IPS-20b (cell line): ENCODE measurements at regions not wholly inside any gene's neighbourhood (a gene's known extent, or its start where the extent isn't known, plus 50 kb on each side); places are given as distances from the start of the nearest gene placed in this dataset.

Experiments used
- H3K27ac ChIP-seq: one replicate; pipeline ENCODE4 v1.5.1; 2013; ENCODE audit warnings: low read length
- H3K27me3 ChIP-seq: 2 replicates; pipeline ENCODE4 v1.6.1; 2013; ENCODE audit warnings: mild to moderate bottlenecking, low read length, inconsistent platforms; ENCODE audit not compliant: insufficient read depth
- H3K36me3 ChIP-seq: 2 replicates; pipeline ENCODE4 v1.6.1; 2013; ENCODE audit warnings: low read depth, mild to moderate bottlenecking, inconsistent platforms, low read length, moderate library complexity; ENCODE audit not compliant: insufficient read depth
- H3K4me1 ChIP-seq: 2 replicates; pipeline ENCODE4 v1.6.1; 2013; ENCODE audit warnings: mild to moderate bottlenecking, control low read depth, inconsistent platforms, low read length, moderate library complexity; ENCODE audit not compliant: insufficient read depth
- H3K4me3 ChIP-seq: 2 replicates; pipeline ENCODE4 v1.5.1; 2013; ENCODE audit warnings: mild to moderate bottlenecking, low read length, inconsistent platforms
- H3K9ac ChIP-seq: 2 replicates; pipeline ENCODE4 v1.6.1; 2013; ENCODE audit warnings: low read depth, mild to moderate bottlenecking, inconsistent platforms, low read length, moderate library complexity
- H3K9me3 ChIP-seq: 2 replicates; pipeline ENCODE4 v1.6.1; 2013; ENCODE audit warnings: mild to moderate bottlenecking, low read depth, low read length, inconsistent platforms; ENCODE audit not compliant: insufficient read depth

DNA sequence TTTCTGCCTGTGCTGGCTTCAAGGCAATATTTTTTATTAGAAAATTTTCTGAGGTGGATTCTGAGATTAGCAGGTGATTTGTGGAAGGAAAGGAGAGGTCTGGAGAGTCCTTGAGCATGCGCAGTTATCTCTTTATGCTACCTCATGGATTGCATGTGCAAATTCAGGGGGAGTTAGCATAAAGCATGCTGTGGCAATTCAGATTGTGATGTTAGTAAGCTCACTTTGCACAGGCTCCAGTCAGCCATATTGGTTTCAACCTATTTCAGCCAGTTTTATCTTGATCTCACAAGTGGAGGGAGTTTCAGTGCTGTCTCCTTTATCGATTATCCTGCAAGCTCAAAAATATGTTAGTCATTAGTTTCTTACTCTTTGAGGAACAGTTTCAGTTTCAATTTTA lies 2012.3 kb upstream of the PIK3C3 start:
- H3K9me3 ChIP-seq, result no peaks in the 10 kb centered on the region
- H3K36me3 ChIP-seq, result no peaks in the 10 kb centered on the region
- peaks cover 5% of the 10 kb centered on the region; the same call in 1 of the 2 replicates for H3K4me1 ChIP-seq
- no peak overlapping the region for H3K27ac ChIP-seq
- no peaks in the 10 kb centered on the region for H3K27me3 ChIP-seq
- no peak overlapping the region for H3K4me3 ChIP-seq
- H3K9ac ChIP-seq, result no peak overlapping the region

DNA sequence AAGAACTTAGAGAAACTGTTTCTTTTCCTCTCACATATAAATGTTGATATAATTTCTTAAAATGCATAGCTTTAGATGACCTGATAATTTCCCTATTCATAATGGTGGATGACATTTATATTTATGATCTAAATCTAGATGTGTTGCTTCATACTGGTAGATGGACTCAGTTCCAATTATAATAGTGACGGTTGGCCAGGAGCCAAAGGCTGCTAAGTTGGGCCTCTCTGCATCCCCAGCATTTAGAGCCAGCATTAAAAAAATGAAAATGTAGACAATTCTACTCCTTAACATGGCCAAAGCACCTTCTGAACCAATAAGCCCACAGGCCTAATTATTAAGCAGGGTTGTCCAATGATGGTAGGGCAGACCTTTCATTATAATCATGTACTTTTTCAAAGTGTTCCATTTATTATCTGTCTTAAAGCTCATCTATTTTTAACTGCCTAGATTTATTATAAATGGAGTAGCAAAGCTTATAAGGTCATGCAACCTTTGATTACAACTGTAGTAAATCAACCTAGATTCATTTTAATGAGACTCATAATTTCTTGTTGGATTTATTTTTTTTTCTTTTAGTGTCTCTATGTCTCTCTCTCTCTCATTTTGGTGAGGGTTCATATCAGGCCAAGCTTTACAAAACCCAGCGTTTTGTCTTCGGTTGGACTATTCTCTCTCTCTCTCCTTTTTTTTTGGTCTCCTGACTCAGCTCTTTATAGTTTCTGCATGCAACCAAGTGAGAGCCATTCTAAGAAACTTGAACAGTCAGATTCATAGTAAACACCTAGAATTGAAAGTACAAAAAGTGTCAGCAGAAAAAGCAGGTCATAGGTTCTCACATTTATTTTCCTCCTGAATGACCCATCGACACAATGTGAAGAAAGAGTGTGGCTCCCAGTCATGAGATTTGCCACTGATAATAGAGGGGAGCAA lies 2016.1 kb upstream of the PIK3C3 start:
- Histone ChIP-seq H3K27ac (no peak overlapping the region), H3K9me3 (no peaks in the 10 kb centered on the region), H3K9ac (no peak overlapping the region), H3K36me3 (no peaks in the 10 kb centered on the region), H3K4me3 (no peak overlapping the region), H3K27me3 (no peaks in the 10 kb centered on the region), H3K4me1 (no peaks in the 10 kb centered on the region)

DNA sequence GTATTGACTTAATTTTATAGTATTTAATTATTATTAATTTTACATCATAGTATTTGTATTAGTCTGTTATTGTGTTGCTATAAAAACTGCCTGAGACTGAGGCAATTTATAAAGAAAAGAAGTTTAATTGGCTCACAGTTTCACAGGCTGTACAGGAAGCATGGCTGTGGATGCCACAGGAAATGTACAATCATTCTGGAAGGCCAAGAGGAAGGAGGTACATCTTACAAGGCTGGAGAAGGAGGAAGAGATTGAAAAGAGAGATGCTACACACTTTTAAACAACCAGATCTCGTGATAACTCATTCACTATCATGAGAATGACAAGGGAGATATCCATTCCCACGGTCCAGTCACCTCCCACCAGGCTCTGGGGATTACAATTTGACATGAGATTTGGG lies 2019.4 kb upstream of the PIK3C3 start:
- Histone ChIP-seq H3K36me3 (no peaks in the 10 kb centered on the region), H3K27me3 (no peaks in the 10 kb centered on the region)

DNA sequence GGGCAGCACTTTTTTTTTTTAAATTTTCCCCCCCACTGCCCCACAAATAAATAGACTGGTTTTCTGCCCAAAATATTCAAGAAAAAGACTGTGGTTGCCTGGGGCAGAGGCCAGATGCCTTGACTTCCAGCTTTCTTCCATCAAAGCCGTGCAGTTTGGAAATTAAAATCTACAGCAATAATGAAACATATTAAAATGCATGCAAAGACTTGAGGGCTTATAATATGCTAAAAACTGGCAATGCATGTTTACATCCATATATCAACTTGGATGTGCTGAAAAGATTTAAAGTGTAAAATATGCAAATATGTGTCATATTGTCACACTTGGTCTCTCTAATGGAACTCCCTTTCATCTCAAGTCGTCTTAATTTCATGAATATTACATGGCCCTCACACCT lies 2036.2 kb upstream of the PIK3C3 start:
- Histone ChIP-seq H3K36me3 (no peaks in the 10 kb centered on the region), H3K9me3 (no peaks in the 10 kb centered on the region), H3K27ac (no peak overlapping the region), H3K9ac (no peak overlapping the region), H3K4me3 (no peak overlapping the region), H3K4me1 (no peaks in the 10 kb centered on the region), H3K27me3 (no peaks in the 10 kb centered on the region)

More for the DNA sequence above, 2019.4 kb upstream of the PIK3C3 start:
- Histone ChIP-seq H3K4me1 (no peaks in the 10 kb centered on the region), H3K9ac (no peak overlapping the region), H3K27ac (no peak overlapping the region), H3K9me3 (no peaks in the 10 kb centered on the region), H3K4me3 (no peak overlapping the region)

DNA sequence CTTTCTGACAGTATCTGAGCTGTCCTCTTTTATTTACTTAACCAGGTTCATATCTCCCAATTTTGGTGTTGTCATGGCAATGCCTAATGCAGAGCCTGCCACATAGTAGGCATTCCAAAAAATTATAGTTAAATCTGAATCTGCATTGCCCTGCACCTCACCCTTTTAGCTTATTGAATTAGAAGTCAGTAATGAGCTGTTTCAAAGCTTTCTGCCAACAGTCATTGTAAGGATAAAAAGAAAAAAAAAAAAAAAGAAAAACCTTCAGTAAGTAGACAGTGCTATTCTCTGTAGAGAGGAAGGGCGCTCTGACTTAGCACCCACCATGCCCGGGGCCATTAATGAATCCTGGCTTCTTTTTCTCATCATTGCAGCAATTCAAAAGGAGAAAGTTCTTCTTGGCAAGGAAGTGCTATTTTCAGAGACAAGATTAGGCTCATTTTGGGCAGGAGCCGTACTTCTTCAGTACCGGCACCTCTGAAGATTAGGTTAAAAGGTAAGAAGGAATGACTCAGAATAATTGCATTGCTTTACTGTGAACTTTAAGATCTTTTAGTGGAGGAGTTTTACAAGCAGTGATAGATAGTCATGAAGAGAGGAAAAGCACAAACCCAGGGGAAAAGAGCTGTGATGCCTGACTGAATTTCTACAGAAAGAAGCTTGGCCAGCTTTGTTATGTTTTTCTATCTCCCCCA lies 2041.2 kb upstream of the PIK3C3 start:
- Histone ChIP-seq H3K27ac (no peak overlapping the region), H3K4me1 (no peaks in the 10 kb centered on the region), H3K36me3 (no peaks in the 10 kb centered on the region), H3K9me3 (no peaks in the 10 kb centered on the region; the same call in 1 of the 2 replicates), H3K9ac (no peak overlapping the region), H3K27me3 (no peaks in the 10 kb centered on the region), H3K4me3 (no peak overlapping the region)

DNA sequence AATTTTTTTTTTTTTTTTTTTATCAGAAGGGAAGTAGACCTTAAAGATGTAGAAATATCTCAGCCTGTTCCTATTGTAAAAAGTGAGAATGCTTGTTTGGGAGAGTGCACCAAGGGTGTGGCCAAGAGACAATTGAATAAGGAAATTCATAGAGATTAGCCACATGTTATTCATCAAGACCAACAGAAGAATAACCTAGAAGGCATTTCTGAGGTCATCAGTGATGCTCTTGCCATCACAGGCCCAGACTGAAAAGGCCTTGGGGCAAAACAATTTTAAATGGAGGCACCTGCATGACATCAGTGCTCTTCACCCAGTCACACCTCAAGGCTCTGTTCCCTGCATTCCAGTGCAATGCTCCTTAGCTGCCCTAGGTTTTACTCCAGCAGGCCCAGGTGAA lies 2043.3 kb upstream of the PIK3C3 start:
- Histone ChIP-seq H3K27ac (no peak overlapping the region), H3K4me1 (no peaks in the 10 kb centered on the region), H3K27me3 (no peaks in the 10 kb centered on the region), H3K9me3 (no peaks in the 10 kb centered on the region; the same call in 1 of the 2 replicates), H3K4me3 (no peak overlapping the region), H3K9ac (no peak overlapping the region), H3K36me3 (no peaks in the 10 kb centered on the region)

DNA sequence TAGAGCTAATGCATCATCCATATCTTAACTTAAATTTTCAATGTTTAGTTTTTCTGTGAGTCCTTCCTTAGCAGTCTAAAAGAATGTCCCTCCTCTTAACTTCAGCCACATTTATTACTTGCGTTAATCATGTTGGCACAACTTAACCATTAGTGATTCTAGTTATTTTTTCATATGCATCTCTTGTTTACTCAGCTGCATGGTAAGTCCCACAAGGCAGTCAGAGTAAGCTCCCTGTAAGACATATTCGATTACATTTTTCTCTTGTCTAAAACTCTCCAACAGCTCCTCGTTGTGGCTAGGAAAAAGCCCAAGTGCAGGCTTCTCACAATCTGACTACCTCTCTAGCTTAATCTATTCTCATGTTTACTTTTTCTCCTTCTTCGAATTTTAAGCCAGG lies 2045.3 kb upstream of the PIK3C3 start:
- Histone ChIP-seq H3K9me3 (no peaks in the 10 kb centered on the region; the same call in 1 of the 2 replicates), H3K4me3 (no peak overlapping the region), H3K36me3 (no peaks in the 10 kb centered on the region), H3K27me3 (no peaks in the 10 kb centered on the region), H3K9ac (no peak overlapping the region), H3K4me1 (no peaks in the 10 kb centered on the region), H3K27ac (no peak overlapping the region)

DNA sequence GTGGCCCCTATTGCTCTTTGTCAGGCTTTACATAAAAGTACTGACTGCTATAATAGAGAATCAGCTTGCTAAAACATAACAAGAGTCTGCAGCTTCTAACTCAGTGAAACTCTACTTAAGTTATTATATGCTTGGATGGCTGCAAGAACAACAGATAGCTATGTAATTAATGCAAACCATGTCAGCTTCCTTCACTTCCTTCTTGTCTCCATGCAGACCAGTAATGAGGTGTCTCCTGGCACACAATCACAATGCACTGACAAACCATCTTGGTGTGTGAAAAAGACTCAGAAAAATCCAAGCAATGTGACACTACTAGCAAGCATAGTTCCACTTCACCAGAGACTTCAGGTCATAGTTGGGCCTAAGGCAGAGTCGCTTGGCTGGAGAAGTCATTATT lies 2068.9 kb upstream of the PIK3C3 start:
- no peaks in the 10 kb centered on the region for H3K9me3 ChIP-seq
- H3K9ac ChIP-seq, result no peak overlapping the region
- H3K36me3 ChIP-seq, result no peaks in the 10 kb centered on the region
- H3K27me3 ChIP-seq, result no peaks in the 10 kb centered on the region
- no peak overlapping the region for H3K27ac ChIP-seq
- no peak overlapping the region for H3K4me3 ChIP-seq
- H3K4me1 ChIP-seq, result no peaks in the 10 kb centered on the region

DNA sequence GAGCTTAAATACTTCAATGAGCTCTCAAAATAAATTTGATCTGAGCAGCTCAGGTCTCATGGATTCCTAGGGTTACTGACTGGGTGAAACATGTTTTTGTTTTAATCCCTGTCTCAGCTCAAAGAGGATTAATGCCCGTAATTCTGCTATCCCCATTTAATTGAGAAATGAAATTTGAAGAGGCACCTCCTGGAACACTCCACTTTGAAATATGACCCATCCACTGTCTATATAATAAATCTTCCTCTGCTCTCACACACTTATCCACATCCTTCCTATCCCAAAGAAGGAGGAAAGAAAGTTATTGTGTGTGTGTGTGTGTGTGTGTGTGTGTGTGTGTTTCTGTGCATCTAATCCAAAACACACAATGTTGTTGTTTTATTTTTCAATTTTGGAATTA lies 2082.4 kb upstream of the PIK3C3 start:
- H3K9ac ChIP-seq, result no peak overlapping the region
- H3K9me3 ChIP-seq, result no peaks in the 10 kb centered on the region
- H3K4me1 ChIP-seq, result no peaks in the 10 kb centered on the region
- H3K4me3 ChIP-seq, result no peak overlapping the region
- H3K27me3 ChIP-seq, result no peaks in the 10 kb centered on the region
- no peaks in the 10 kb centered on the region for H3K36me3 ChIP-seq
- no peak overlapping the region for H3K27ac ChIP-seq

DNA sequence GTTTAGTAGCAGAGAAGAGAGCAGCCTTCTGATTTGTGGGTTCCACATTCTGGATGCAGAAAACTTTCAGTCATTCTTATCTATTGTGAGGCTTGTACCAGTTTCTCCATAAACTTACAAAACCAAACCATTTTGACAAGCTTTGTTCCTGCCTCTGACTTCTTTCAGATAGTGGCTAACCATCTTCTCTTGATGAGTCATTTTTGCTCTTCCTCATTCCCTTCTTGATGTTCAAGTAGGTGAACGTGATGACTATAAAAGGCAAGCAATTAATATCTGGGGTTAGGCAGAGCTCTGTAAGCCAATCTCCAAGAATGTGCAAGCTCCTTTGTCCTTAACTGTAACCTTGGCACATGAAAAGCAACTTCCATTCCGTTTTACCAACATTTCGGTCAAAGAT lies 2083.1 kb upstream of the PIK3C3 start:
- Histone ChIP-seq H3K27me3 (no peaks in the 10 kb centered on the region), H3K27ac (no peak overlapping the region), H3K4me1 (no peaks in the 10 kb centered on the region), H3K4me3 (no peak overlapping the region), H3K36me3 (no peaks in the 10 kb centered on the region), H3K9ac (no peak overlapping the region), H3K9me3 (no peaks in the 10 kb centered on the region)

DNA sequence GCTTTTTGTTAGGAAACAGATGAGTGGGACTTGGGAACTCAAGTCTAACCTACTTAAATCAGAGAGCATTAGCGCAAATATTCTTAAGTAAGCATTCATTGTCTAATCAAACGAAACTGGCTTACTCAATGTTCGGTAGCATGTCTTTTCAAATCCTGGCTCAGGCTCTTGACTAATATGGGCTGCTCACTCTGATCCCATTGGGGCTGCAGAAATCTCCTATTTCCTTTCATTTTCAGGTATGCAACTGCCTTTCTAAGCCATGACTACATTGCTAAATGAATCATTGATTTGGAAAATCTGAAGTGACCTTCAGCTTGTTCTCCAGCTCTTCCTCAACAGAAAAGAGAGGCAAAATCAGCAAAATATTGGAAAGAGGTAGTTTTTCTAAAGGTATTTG lies 2084.4 kb upstream of the PIK3C3 start:
- no peaks in the 10 kb centered on the region for H3K9me3 ChIP-seq
- H3K27me3 ChIP-seq, result no peaks in the 10 kb centered on the region
- H3K4me3 ChIP-seq, result no peak overlapping the region
- no peaks in the 10 kb centered on the region; the same call in 1 of the 2 replicates for H3K4me1 ChIP-seq
- no peak overlapping the region for H3K9ac ChIP-seq
- H3K36me3 ChIP-seq, result no peaks in the 10 kb centered on the region
- H3K27ac ChIP-seq, result no peak overlapping the region

DNA sequence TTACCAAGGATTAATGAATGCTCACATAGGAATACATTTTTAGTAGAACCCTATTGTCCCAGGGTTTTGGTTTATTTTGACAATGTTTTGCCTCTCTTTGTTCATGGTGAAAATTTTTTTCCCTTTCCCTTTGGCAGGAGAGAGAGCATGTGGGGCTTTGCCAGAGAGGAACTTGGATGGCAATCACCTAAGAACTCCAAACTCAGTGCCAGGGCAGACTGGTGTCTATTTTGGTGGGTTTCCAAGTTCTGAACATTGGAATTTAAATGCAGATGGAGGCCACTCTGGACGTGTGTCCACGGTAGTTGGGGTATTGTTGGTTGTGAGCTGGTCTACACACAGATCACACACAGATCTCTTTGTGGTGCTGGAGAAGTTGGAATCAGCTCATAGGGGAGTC lies 2091.1 kb upstream of the PIK3C3 start:
- H3K27me3 ChIP-seq, result no peaks in the 10 kb centered on the region
- no peaks in the 10 kb centered on the region for H3K36me3 ChIP-seq
- H3K4me1 ChIP-seq, result no peaks in the 10 kb centered on the region; the same call in 1 of the 2 replicates
- H3K27ac ChIP-seq, result no peak overlapping the region
- no peak overlapping the region for H3K4me3 ChIP-seq
- no peak overlapping the region for H3K9ac ChIP-seq
- H3K9me3 ChIP-seq, result no peaks in the 10 kb centered on the region
